ENCODE measurements at regions not wholly inside any gene's neighbourhood (a gene's known extent, or its start where the extent isn't known, plus 50 kb on each side); places are given as distances from the start of the nearest gene placed in this dataset.

DNA sequence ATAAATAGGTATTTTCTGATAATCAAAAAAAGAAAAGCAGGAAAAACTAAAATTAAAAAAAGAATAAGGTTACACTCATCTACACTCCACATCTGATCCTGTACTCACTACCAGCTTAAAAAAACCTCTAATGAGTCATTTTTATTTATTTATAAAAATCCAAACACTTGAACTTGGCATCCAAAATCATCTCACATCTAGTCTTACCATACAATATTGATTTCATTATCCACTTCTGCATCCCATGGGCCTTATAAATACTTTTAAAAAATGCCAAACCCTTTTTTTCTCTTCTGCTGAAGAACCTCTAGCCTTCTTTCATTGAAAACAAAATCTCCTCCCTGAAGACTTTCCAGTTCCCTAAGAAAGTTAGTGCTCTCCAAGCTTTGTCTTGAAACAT is 109.7 kb downstream of the TMTC3 start:
- no peak overlapping the region for H3K4me3 ChIP-seq (ENCODE audit: low read depth, low read length)
- H3K27ac ChIP-seq (ENCODE audit: extremely low read depth, low read depth, low read length), result no peak overlapping the region
- ChIA-PET CTCF (no interaction called here), POLR2A (no interaction called here)
- no peaks in the 10 kb centered on the region for H3K36me3 ChIP-seq (ENCODE audit: control insufficient read depth in 2 of 2, insufficient read depth in 1 of 2, low read length in 2 of 2)
- TF ChIP-seq ZNF664 (tag by site-specific recombination; IDR thresholded peaks at IDR 0.05) (no peak), HOXA7 (CRISPR knock-in tag; IDR thresholded peaks at IDR 0.05; ENCODE audit: borderline replicate concordance) (no peak)
- H3K9me3 ChIP-seq (ENCODE audit: control insufficient read depth, insufficient read depth, low read depth, low read length), result no peaks in the 10 kb centered on the region
- no peaks in the 10 kb centered on the region for H3K4me1 ChIP-seq (ENCODE audit: control insufficient read depth, insufficient read depth, low read length)

GRCh38 chr12:88253371-88253978 is 111.4 kb downstream of the TMTC3 start:
- Histone ChIP-seq H3K9me3 (ENCODE audit: control insufficient read depth, insufficient read depth, low read depth, low read length) (no peaks in the 10 kb centered on the region), H3K4me1 (ENCODE audit: control insufficient read depth, insufficient read depth, low read length) (no peaks in the 10 kb centered on the region), H3K4me3 (ENCODE audit: low read depth, low read length) (no peak overlapping the region), H3K36me3 (ENCODE audit: control insufficient read depth in 2 of 2, insufficient read depth in 1 of 2, low read length in 2 of 2) (no peaks in the 10 kb centered on the region), H3K27ac (ENCODE audit: extremely low read depth, low read depth, low read length) (no peak overlapping the region)
- ChIA-PET CTCF (no interaction called here), POLR2A (no interaction called here)
- TF ChIP-seq CTCF (tag by site-specific recombination; IDR thresholded peaks at IDR 0.05) (no peak), ZNF394 (tag by site-specific recombination; IDR thresholded peaks at IDR 0.05; ENCODE audit: borderline replicate concordance) (no peak), ZNF610 (tag by site-specific recombination; IDR thresholded peaks at IDR 0.05; ENCODE audit: borderline replicate concordance) (no peak), ZNF510 (tag by site-specific recombination; IDR thresholded peaks at IDR 0.05; ENCODE audit: insufficient replicate concordance) (no peak), SCRT1 (tag by site-specific recombination; IDR thresholded peaks at IDR 0.05; ENCODE audit: borderline replicate concordance) (no peak), ZNF423 (tag by site-specific recombination; IDR thresholded peaks at IDR 0.05) (no peak), ZNF184 (tag by site-specific recombination; IDR thresholded peaks at IDR 0.05) (no peak), YY2 (tag by site-specific recombination; IDR thresholded peaks at IDR 0.05) (no peak)
- TF ChIP-seq, protein P1, sequence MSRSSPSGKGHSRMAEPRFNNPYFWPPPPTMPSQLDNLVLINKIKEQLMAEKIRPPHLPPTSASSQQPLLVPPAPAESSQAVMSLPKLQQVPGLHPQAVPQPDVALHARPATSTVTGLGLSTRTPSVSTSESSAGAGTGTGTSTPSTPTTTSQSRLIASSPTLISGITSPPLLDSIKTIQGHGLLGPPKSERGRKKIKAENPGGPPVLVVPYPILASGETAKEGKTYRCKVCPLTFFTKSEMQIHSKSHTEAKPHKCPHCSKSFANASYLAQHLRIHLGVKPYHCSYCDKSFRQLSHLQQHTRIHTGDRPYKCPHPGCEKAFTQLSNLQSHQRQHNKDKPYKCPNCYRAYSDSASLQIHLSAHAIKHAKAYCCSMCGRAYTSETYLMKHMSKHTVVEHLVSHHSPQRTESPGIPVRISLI (tag by site-specific recombination; IDR thresholded peaks at IDR 0.05), result no peak

GRCh38 chr12:88255224-88255623 is 113.1 kb downstream of the TMTC3 start:
- H3K9me3 ChIP-seq (ENCODE audit: control insufficient read depth, insufficient read depth, low read depth, low read length), result no peaks in the 10 kb centered on the region
- H3K36me3 ChIP-seq (ENCODE audit: control insufficient read depth in 2 of 2, insufficient read depth in 1 of 2, low read length in 2 of 2), result no peaks in the 10 kb centered on the region
- POLR2A ChIA-PET, result no interaction called here
- H3K4me1 ChIP-seq (ENCODE audit: control insufficient read depth, insufficient read depth, low read length), result no peaks in the 10 kb centered on the region
- CTCF ChIA-PET, result no interaction called here
- H3K4me3 ChIP-seq (ENCODE audit: low read depth, low read length), result no peak overlapping the region
- no peak overlapping the region for H3K27ac ChIP-seq (ENCODE audit: extremely low read depth, low read depth, low read length)
- no peak for TF ChIP-seq ZNF610 (tag by site-specific recombination; IDR thresholded peaks at IDR 0.05; ENCODE audit: borderline replicate concordance)
- TF ChIP-seq ZNF280D (tag by site-specific recombination; IDR thresholded peaks at IDR 0.05), result no peak
- TF ChIP-seq, protein P2, sequence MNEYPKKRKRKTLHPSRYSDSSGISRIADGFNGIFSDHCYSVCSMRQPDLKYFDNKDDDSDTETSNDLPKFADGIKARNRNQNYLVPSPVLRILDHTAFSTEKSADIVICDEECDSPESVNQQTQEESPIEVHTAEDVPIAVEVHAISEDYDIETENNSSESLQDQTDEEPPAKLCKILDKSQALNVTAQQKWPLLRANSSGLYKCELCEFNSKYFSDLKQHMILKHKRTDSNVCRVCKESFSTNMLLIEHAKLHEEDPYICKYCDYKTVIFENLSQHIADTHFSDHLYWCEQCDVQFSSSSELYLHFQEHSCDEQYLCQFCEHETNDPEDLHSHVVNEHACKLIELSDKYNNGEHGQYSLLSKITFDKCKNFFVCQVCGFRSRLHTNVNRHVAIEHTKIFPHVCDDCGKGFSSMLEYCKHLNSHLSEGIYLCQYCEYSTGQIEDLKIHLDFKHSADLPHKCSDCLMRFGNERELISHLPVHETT (tag by site-specific recombination; IDR thresholded peaks at IDR 0.05), result no peak
- no peak for TF ChIP-seq ZBTB6 (tag by site-specific recombination; IDR thresholded peaks at IDR 0.05)
- no peak for TF ChIP-seq IKZF3 (tag by site-specific recombination; IDR thresholded peaks at IDR 0.05)
- TF ChIP-seq ZFHX2 (tag by site-specific recombination; conservative IDR thresholded peaks at IDR 0.05), result no peak
- no peak for TF ChIP-seq ZNF596 (tag by site-specific recombination; IDR thresholded peaks at IDR 0.05)
- no peak for TF ChIP-seq ZNF366 (tag by site-specific recombination; conservative IDR thresholded peaks at IDR 0.05)
- no peak for TF ChIP-seq ZNF335 (tag by site-specific recombination; conservative IDR thresholded peaks at IDR 0.05)
- no peak for TF ChIP-seq BCL11B (tag by site-specific recombination; IDR thresholded peaks at IDR 0.05; ENCODE audit: low read depth)
- no peak for TF ChIP-seq ZNF488 (tag by site-specific recombination; IDR thresholded peaks at IDR 0.05)
- no peak for TF ChIP-seq ZNF2 (tag by site-specific recombination; IDR thresholded peaks at IDR 0.05)
